CD4-positive, alpha-beta T cell treated with Interleukin-4 for 4 hours (primary cell): ENCODE measurements at regions not wholly inside any gene's neighbourhood (a gene's known extent, or its start where the extent isn't known, plus 50 kb on each side); places are given as distances from the start of the nearest gene placed in this dataset.

Source experiments
- DNase-seq: peaks from one replicate; pipeline ENCODE4 v3.0.0-alpha.2; 2020

- no peak for DNase-seq
Observed at GRCh38 chr14:71523630-71524319, 408.5 kb upstream of the RGS6 start.

- DNase-seq, result no peak
Observed at GRCh38 chr14:71524320-71524982, 407.8 kb upstream of the RGS6 start.

GRCh38 chr14:71525663-71526221, 406.5 kb upstream of the RGS6 start:
- DNase-seq, result no peak

GRCh38 chr14:71526388-71526787, 405.8 kb upstream of the RGS6 start:
- DNase-seq, result no peak

DNA sequence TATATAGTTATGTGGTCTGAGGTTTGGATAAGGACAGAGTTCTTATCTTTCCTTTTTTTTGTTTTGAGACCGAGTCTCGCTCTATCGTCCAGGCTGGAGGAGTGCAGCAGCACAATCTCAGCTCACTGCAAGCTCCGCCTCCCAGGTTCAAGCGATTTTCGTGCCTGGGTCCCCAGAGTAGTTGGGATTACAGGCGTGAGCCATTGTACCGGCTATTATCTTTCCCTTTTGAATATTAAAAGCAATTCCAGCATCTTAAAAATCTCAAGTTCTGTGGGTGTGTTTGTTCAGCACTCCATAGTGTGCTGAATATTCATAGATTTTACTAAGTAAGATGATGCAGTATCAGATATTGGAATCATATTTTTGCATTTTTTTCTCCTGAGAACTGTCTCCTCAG, 404.4 kb upstream of the RGS6 start:
- DNase-seq, result no peak

- no peak for DNase-seq
Observed at GRCh38 chr14:71529848-71530247, 402.4 kb upstream of the RGS6 start.

DNA sequence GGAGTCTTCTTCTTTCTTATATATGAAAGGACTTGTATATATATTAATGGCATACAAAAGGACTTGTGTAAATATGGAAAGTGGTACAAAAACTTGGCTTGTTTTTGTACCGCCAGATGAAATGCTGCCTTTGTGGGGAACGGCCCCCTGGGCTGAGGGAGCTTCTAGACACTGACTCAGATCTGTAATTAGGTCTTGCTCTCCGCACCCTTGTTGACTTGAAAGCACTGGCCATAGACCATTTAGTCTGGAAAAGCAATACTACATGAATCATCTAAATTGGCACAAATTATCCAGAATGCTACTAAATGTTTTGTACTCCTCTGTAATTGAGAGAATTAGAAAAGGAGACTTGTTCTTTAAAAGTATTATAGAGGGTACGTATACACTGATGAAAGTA, 399.9 kb upstream of the RGS6 start:
- DNase-seq, result no peak

GRCh38 chr14:71532790-71533189, 399.4 kb upstream of the RGS6 start:
- DNase-seq, result no peak

GRCh38 chr14:71533390-71533789, 398.8 kb upstream of the RGS6 start:
- DNase-seq, result no peak

- DNase-seq, result no peak
Observed at GRCh38 chr14:71533800-71534199, 398.4 kb upstream of the RGS6 start.

DNA sequence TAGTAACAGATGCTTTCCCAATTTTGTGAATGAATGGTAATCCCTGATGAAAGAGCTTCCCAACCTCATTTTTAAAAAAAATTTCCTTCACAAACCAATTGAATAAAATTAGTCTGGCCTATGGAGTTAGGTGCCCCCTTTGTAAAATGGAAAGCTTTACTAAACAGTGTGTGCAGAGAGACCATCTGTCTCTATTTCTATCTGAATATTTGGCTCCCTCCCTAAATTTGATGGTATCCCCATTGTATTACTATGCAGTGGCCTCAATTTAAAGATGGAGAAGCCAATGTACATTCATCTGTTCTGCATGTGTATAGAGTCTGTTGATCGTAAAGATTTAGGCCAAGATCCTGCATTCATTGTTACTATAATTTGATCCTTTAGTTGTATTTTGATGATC, 397.7 kb upstream of the RGS6 start:
- DNase-seq, result no peak

DNA sequence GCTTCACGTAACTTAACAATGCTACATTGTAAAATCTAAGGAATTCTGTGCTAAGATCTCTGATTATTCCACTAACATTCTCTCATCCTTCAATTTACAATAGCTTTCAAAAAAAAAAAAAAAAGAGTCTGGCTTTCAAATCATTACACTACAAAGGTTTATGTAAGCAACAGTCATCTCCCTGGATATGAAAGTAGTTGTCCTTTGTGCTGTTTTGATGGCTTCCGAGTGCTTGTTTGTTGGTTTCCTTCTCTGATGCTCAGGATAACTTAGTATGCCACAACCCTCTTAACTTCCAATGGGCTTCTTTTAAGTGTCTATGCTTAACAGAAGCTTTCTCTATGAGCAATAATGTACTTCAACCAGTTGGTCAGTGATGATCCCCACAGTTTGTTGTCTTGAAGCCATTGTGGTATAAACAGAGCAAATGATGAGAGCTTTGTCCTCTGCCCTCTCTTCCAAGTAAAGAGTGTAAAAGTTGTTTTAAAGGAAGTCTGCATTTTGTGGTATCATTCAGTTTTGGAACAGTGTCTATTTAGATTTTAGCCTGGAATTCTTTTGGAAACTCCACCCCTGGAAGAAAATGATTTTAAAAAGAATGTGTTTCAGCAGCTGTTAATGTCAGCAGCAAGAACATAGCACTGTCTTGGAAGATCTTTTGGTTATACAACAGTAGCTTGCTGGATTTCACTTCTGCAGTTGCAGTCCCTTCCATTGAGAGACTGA, 396.1 kb upstream of the RGS6 start:
- DNase-seq, result no peak

- no peak for DNase-seq
Observed at GRCh38 chr14:71536927-71537772, 395.1 kb upstream of the RGS6 start.

GRCh38 chr14:71538288-71538687, 393.9 kb upstream of the RGS6 start:
- no peak for DNase-seq

DNA sequence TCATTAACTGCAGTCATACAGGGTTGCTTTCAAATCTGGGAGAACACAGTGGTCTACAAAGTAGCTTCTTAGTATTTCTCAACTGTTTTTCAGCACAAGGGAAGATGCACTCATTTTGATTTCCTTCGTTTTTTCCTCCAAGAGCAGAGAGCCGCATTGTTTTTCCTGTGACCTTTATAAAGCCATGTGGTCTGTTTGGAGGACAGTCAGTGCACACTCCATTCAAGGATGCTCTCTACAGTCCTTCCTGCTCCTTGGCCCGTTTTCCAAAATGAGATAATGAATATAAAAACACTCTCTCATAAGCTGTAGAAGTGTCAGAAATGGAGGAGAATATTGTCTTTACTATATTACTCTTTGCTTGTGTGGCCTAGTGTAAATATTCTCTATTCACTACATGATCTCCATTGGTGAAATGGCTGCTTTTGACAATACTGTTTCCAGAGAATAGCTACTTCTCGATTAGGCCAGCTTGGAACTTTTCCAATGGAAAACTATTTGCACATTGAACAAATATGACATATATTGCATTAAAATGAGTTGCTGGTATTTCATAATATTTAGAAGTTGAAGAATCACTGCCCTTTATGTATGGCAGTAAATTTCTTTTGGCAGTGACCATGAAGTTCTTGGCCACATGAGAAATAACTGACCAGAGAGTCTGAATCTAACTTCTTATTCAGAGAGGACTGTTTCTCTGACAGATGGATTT, 393.1 kb upstream of the RGS6 start:
- no peak for DNase-seq

DNA sequence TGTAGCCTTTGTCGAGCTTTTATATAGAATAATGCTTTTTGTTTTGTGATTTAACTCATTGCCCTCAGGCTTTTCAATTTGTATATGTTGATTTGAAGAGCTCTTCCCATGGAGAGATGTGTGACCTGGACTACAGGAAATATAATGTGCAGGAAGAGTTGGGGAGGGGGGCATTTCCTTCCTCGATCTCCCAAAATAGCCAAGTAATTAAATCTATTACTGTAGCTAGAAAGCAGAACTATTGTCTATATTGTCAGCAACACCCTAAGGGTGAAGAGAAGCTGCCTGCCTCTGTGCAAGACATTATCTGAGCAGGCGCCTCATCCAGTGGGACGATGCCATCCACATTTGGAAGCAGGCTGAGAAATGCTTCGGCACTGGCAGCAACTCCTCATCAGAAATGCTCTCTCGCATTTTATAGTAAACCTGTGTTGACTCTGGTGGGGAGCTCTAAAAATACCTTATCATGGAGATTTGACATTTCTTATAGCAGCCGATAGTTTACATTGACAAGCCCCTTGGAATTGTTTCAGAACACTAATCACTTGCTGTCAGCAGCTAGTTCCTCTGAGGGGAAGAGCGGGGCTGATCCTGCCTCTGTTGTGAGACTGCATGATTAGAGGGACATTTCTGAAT, 392.5 kb upstream of the RGS6 start:
- DNase-seq, result no peak

- no peak for DNase-seq
Observed at GRCh38 chr14:71541271-71541670, 391.0 kb upstream of the RGS6 start.

DNA sequence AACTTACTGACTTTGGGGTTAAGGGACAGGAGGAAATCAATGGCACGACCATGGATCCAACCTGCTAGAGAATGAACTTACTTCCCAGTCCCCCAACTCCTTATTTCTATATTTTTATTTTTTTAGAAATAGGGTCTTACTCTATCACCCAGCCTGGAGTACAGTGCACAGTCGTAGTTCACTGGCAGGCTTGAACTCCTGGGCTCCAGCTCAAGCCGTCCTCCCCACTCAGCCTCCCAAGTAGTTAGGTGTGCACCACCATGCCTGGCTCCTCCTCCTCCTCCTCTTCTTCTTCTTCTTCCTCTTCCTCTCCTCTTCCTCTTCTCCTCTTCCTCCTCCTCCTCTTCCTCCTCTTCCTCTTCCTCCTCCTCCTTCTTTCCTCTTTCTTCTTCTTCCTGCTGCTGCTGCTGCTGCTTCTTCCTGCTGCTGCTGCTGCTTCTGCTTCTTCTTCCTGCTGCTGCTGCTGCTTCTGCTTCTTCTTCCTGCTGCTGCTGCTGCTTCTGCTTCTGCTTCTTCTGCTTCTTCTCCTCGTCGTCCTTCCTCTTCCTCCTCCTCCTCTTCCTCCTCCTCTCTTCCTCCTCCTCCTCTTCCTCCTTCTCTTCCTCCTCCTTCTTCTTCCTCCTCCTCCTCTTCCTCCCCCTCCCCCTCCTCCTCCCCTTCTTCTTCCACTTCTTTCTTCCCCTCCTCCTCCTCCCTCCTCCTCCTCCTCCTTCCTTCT, 390.1 kb upstream of the RGS6 start:
- no peak for DNase-seq

DNA sequence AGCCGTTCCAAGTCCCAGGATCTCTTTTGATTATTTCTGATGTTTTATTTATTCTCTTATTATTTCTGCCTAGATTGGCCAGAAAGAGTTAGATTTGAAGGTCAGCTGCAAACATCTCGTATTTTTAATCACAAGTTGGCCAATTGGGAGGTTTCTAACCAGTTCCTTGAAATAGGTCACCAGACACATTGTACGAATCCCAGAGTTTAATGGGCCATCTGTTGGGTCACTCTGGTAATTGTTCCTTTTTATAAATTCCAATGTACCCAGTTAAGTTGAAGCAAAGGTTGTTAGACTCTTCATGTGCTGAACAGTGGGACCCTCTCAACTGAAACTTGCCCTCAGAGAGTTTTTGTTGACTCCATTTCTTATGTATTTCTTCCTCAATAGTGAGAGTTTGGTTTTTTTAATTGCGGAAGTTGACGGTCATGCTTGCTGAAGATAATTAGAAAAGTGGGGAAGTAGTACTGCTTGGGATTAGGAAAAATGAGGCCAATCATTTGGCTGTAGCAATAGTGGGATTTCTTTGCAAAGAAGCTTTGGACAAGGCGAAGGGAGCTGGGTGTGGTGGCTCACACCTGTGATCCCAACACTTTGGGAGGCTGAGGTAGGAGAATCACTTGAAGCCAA, 382.7 kb upstream of the RGS6 start:
- DNase-seq, result no peak

- DNase-seq, result no peak
Observed at GRCh38 chr14:71550367-71550766, 381.9 kb upstream of the RGS6 start.
